ENCODE measurements at regions not wholly inside any gene's neighbourhood (a gene's known extent, or its start where the extent isn't known, plus 50 kb on each side); places are given as distances from the start of the nearest gene placed in this dataset.

GRCh38 chr21:32876426-32876825 lies 104.9 kb upstream of the PAXBP1 start:
- Mint-ChIP-seq H3K9me3 (peaks cover 4% of the 10 kb centered on the region; the same call in 1 of the 2 replicates), H3K27me3 (ENCODE audit: low read depth) (no peaks in the 10 kb centered on the region), H3K4me3 (no peak overlapping the region), H3K4me1 (no peaks in the 10 kb centered on the region), H3K36me3 (no peaks in the 10 kb centered on the region), H3K27ac (no peak overlapping the region)
- ATAC-seq (no peak), DNase-seq (ENCODE audit: low spot score) (no peak)
- ChIA-PET CTCF (no interaction called here), POLR2A (no interaction called here)
- TF ChIP-seq ATF6 (CRISPR knock-in tag; IDR thresholded peaks at IDR 0.05) (no peak), ZNF416 (CRISPR knock-in tag; IDR thresholded peaks at IDR 0.05) (no peak), NFYB (CRISPR knock-in tag; conservative IDR thresholded peaks at IDR 0.05; ENCODE audit: low read depth) (no peak), HMGXB4 (CRISPR knock-in tag; IDR thresholded peaks at IDR 0.05) (no peak), CREB1 (CRISPR knock-in tag; IDR thresholded peaks at IDR 0.05) (no peak), STAT6 (CRISPR knock-in tag; conservative IDR thresholded peaks at IDR 0.05; ENCODE audit: low read depth) (no peak), ZBTB43 (CRISPR knock-in tag; IDR thresholded peaks at IDR 0.05) (no peak), ZNF512 (CRISPR knock-in tag; IDR thresholded peaks at IDR 0.05; ENCODE audit: borderline replicate concordance) (no peak), MAX (CRISPR knock-in tag; IDR thresholded peaks at IDR 0.05) (no peak), MYBL2 (CRISPR knock-in tag; IDR thresholded peaks at IDR 0.05) (no peak), ELF4 (CRISPR knock-in tag; IDR thresholded peaks at IDR 0.05; ENCODE audit: low read depth) (no peak), ESRRA (CRISPR knock-in tag; IDR thresholded peaks at IDR 0.05; ENCODE audit: borderline replicate concordance) (no peak), TP53 (CRISPR knock-in tag; IDR thresholded peaks at IDR 0.05) (no peak)
- TF ChIP-seq, protein P1, sequence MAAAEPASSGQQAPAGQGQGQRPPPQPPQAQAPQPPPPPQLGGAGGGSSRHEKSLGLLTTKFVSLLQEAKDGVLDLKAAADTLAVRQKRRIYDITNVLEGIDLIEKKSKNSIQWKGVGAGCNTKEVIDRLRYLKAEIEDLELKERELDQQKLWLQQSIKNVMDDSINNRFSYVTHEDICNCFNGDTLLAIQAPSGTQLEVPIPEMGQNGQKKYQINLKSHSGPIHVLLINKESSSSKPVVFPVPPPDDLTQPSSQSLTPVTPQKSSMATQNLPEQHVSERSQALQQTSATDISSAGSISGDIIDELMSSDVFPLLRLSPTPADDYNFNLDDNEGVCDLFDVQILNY (CRISPR knock-in tag; IDR thresholded peaks at IDR 0.05): no peak
- TF ChIP-seq, protein P2, sequence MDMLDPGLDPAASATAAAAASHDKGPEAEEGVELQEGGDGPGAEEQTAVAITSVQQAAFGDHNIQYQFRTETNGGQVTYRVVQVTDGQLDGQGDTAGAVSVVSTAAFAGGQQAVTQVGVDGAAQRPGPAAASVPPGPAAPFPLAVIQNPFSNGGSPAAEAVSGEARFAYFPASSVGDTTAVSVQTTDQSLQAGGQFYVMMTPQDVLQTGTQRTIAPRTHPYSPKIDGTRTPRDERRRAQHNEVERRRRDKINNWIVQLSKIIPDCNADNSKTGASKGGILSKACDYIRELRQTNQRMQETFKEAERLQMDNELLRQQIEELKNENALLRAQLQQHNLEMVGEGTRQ (CRISPR knock-in tag; IDR thresholded peaks at IDR 0.05): no peak
- TF ChIP-seq, protein P3, sequence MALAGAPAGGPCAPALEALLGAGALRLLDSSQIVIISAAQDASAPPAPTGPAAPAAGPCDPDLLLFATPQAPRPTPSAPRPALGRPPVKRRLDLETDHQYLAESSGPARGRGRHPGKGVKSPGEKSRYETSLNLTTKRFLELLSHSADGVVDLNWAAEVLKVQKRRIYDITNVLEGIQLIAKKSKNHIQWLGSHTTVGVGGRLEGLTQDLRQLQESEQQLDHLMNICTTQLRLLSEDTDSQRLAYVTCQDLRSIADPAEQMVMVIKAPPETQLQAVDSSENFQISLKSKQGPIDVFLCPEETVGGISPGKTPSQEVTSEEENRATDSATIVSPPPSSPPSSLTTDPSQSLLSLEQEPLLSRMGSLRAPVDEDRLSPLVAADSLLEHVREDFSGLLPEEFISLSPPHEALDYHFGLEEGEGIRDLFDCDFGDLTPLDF (CRISPR knock-in tag; IDR thresholded peaks at IDR 0.05): no peak
- TF ChIP-seq, protein P4, sequence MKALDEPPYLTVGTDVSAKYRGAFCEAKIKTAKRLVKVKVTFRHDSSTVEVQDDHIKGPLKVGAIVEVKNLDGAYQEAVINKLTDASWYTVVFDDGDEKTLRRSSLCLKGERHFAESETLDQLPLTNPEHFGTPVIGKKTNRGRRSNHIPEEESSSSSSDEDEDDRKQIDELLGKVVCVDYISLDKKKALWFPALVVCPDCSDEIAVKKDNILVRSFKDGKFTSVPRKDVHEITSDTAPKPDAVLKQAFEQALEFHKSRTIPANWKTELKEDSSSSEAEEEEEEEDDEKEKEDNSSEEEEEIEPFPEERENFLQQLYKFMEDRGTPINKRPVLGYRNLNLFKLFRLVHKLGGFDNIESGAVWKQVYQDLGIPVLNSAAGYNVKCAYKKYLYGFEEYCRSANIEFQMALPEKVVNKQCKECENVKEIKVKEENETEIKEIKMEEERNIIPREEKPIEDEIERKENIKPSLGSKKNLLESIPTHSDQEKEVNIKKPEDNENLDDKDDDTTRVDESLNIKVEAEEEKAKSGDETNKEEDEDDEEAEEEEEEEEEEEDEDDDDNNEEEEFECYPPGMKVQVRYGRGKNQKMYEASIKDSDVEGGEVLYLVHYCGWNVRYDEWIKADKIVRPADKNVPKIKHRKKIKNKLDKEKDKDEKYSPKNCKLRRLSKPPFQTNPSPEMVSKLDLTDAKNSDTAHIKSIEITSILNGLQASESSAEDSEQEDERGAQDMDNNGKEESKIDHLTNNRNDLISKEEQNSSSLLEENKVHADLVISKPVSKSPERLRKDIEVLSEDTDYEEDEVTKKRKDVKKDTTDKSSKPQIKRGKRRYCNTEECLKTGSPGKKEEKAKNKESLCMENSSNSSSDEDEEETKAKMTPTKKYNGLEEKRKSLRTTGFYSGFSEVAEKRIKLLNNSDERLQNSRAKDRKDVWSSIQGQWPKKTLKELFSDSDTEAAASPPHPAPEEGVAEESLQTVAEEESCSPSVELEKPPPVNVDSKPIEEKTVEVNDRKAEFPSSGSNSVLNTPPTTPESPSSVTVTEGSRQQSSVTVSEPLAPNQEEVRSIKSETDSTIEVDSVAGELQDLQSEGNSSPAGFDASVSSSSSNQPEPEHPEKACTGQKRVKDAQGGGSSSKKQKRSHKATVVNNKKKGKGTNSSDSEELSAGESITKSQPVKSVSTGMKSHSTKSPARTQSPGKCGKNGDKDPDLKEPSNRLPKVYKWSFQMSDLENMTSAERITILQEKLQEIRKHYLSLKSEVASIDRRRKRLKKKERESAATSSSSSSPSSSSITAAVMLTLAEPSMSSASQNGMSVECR (CRISPR knock-in tag; IDR thresholded peaks at IDR 0.05; ENCODE audit: borderline replicate concordance): no peak
